ENCODE measurements at regions not wholly inside any gene's neighbourhood (a gene's known extent, or its start where the extent isn't known, plus 50 kb on each side); places are given as distances from the start of the nearest gene placed in this dataset.

GRCh38 chr5:36385495-36385894 lies 83.8 kb upstream of the RANBP3L start:
- Histone ChIP-seq H3K18ac (ENCODE audit: low read depth, low read length) (no peak overlapping the region), H4K20me1 (ENCODE audit: insufficient read depth, low read length) (no peaks in the 10 kb centered on the region), H3K14ac (replicated peaks; ENCODE audit: low read depth, low read length) (no peak overlapping the region), H3K9me3 (ENCODE audit: control insufficient read depth, insufficient read depth, low read length) (no peaks in the 10 kb centered on the region), H2BK15ac (ENCODE audit: low read depth, low read length) (no peak overlapping the region), H3K4me3 (ENCODE audit: insufficient read depth, low read depth, low read length) (no peak overlapping the region), H2BK5ac (ENCODE audit: low read depth, low read length, poor library complexity, severe bottlenecking) (no peak overlapping the region), H2AFZ (replicated peaks; ENCODE audit: low read length, poor library complexity) (no peak overlapping the region), H3K27ac (ENCODE audit: insufficient read depth, low read length) (no peak overlapping the region), H3K79me1 (ENCODE audit: low read depth in 1 of 2, low read length in 2 of 2) (no peaks in the 10 kb centered on the region), H4K8ac (ENCODE audit: low read depth in 2 of 2, low read length in 2 of 2) (no peak overlapping the region), H3K4me1 (ENCODE audit: control insufficient read depth, insufficient read depth, low read length) (no peaks in the 10 kb centered on the region), H3K23ac (ENCODE audit: low read depth, low read length) (no peak overlapping the region), H4K91ac (ENCODE audit: insufficient read depth, low read depth, low read length) (no peak overlapping the region), H2BK20ac (ENCODE audit: low read depth, low read length) (no peak overlapping the region), H3K4ac (ENCODE audit: low read depth, low read length) (no peak overlapping the region), H2AK5ac (ENCODE audit: low read depth, low read length) (no peak overlapping the region), H3K56ac (ENCODE audit: extremely low read depth, insufficient read depth, low read length) (no peak overlapping the region), H3K4me2 (ENCODE audit: low read depth, low read length) (no peak overlapping the region), H2BK120ac (ENCODE audit: low read depth, low read length) (no peak overlapping the region), H2AK9ac (replicated peaks; ENCODE audit: low read depth, low read length, poor library complexity) (no peak overlapping the region), H3K36me3 (ENCODE audit: control insufficient read depth, insufficient read depth, low read length) (no peaks in the 10 kb centered on the region), H3K9me1 (ENCODE audit: insufficient read depth, low read length) (no peaks in the 10 kb centered on the region), H3K27me3 (ENCODE audit: control insufficient read depth, insufficient read depth, low read length) (peaks cover 8% of the 10 kb centered on the region), H3K9ac (ENCODE audit: low read depth, low read length) (no peak overlapping the region), H4K5ac (ENCODE audit: low read depth, low read length) (no peak overlapping the region)
- in situ Hi-C loops (cut with MboI; ENCODE audit: low sequenced_read_pairs) (no loop called here), intact Hi-C loops (cut with micrococcal nuclease) (no loop called here), dilution Hi-C loops (cut with HindIII; ENCODE audit: low sequenced_read_pairs, unreplicated experiment) (no loop called here)
- TF ChIP-seq MXI1 (IDR thresholded peaks at IDR 0.05; ENCODE audit: borderline replicate concordance, low read depth, low read length), result no peak
- BruUV-seq (replicated peaks), result no TSS peak
- WGBS, 2 experiments (ENCODE audit: extremely low coverage in 2 of 2, insufficient read length in 1 of 2), result 80% methylated on average over 1 of the region's 2 CpGs; no CpG with 5 or more reads in 1 of the 2 experiments
- no peak for DNase-seq
- POLR2A ChIA-PET (ENCODE audit: unreplicated experiment), result no interaction called here
- CTCF ChIA-PET, result no interaction called here
- ATAC-seq (ENCODE audit: low read depth), result no peak

All from IMR-90 (cell line).